ENCODE measurements at regions not wholly inside any gene's neighbourhood (a gene's known extent, or its start where the extent isn't known, plus 50 kb on each side); places are given as distances from the start of the nearest gene placed in this dataset.
"Not testable (repeated sequence)": the region's sequence is repeated elsewhere in the genome, so short reads cannot be mapped to it uniquely, and the experiment has no call there.

GRCh38 chr4:158098802-158099201 is 74.0 kb downstream of the GASK1B start:
- Histone ChIP-seq H4K20me1 (ENCODE audit: insufficient read depth) (no peaks in the 10 kb centered on the region), H3K4me3 (no peak overlapping the region), H3K27ac (no peak overlapping the region), H3K4me1 (replicated peaks; ENCODE audit: insufficient read depth) (peaks cover 17% of the 10 kb centered on the region), H3K4me2 (no peak overlapping the region), H3K36me3 (ENCODE audit: low read depth) (no peaks in the 10 kb centered on the region), H3K9me3 (ENCODE audit: insufficient read depth, low read depth) (no peaks in the 10 kb centered on the region), H2AFZ (no peak overlapping the region), H3K9me2 (ENCODE audit: insufficient read depth) (no peaks in the 10 kb centered on the region), H3F3A (ENCODE audit: insufficient read depth, low read depth) (peaks cover 16% of the 10 kb centered on the region), H3K79me2 (ENCODE audit: low read depth) (no peaks in the 10 kb centered on the region), H3K27me3 (ENCODE audit: insufficient read depth, low read depth) (no peaks in the 10 kb centered on the region)
- DNase-seq, result no peak
- intact Hi-C loops (cut with micrococcal nuclease; ENCODE audit: unreplicated experiment), result no loop called here
- ChIA-PET CTCF (no interaction called here), POLR2A (ENCODE audit: unreplicated experiment) (no interaction called here)
- TF ChIP-seq EZH2 (IDR thresholded peaks at IDR 0.05; ENCODE audit: low read depth), result no peak
- TF ChIP-seq, protein P1, sequence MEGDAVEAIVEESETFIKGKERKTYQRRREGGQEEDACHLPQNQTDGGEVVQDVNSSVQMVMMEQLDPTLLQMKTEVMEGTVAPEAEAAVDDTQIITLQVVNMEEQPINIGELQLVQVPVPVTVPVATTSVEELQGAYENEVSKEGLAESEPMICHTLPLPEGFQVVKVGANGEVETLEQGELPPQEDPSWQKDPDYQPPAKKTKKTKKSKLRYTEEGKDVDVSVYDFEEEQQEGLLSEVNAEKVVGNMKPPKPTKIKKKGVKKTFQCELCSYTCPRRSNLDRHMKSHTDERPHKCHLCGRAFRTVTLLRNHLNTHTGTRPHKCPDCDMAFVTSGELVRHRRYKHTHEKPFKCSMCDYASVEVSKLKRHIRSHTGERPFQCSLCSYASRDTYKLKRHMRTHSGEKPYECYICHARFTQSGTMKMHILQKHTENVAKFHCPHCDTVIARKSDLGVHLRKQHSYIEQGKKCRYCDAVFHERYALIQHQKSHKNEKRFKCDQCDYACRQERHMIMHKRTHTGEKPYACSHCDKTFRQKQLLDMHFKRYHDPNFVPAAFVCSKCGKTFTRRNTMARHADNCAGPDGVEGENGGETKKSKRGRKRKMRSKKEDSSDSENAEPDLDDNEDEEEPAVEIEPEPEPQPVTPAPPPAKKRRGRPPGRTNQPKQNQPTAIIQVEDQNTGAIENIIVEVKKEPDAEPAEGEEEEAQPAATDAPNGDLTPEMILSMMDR (conservative IDR thresholded peaks at IDR 0.05), result no peak
- no TSS peak for BruUV-seq (replicated peaks)

GRCh38 chr4:158094413-158095134 is 78.3 kb downstream of the GASK1B start:
- peaks cover 9% of the 10 kb centered on the region; the same call in 1 of the 2 replicates for H3K36me3 ChIP-seq (ENCODE audit: low read depth)
- H3F3A ChIP-seq (ENCODE audit: insufficient read depth, low read depth), result peaks cover 28% of the 10 kb centered on the region
- H3K4me2 ChIP-seq, result peak overlapping the region; percentile 78
- POLR2A ChIA-PET (ENCODE audit: unreplicated experiment), result interaction anchor here (0.5 to 0.7 kb wide), 4 partner anchors 19 to 273 kb away, joined by 3 to 4 read pairs (median 3); no protein-coding TSS in a partner anchor
- TF ChIP-seq, protein P1 (conservative IDR thresholded peaks at IDR 0.05), result no peak
- TF ChIP-seq EZH2 (IDR thresholded peaks at IDR 0.05; ENCODE audit: low read depth), result no peak
- peak overlapping the region; percentile 94 for H3K27ac ChIP-seq
- H3K9me3 ChIP-seq (ENCODE audit: insufficient read depth, low read depth), result peaks cover 19% of the 10 kb centered on the region; the same call in 1 of the 2 replicates
- no peaks in the 10 kb centered on the region for H3K79me2 ChIP-seq (ENCODE audit: low read depth)
- peak; percentile 90 to 92 for DNase-seq
- intact Hi-C loops (cut with micrococcal nuclease; ENCODE audit: unreplicated experiment), result loop anchor here (1.0 kb wide), 8 partner anchors 26 to 116 kb away; partner anchors contain the start of gene TMEM144
- H3K4me1 ChIP-seq (replicated peaks; ENCODE audit: insufficient read depth), result peaks cover 36% of the 10 kb centered on the region
- BruUV-seq (replicated peaks), result TSS peak; percentile 84
- no peaks in the 10 kb centered on the region for H4K20me1 ChIP-seq (ENCODE audit: insufficient read depth)
- H3K4me3 ChIP-seq, result peak overlapping the region; percentile 44; the same call in 1 of the 2 replicates
- no peaks in the 10 kb centered on the region for H3K27me3 ChIP-seq (ENCODE audit: insufficient read depth, low read depth)
- H3K9me2 ChIP-seq (ENCODE audit: insufficient read depth), result no peaks in the 10 kb centered on the region
- H2AFZ ChIP-seq, result peak overlapping the region; percentile 28
- CTCF ChIA-PET, result interaction anchor here (0.6 to 0.8 kb wide), 3 partner anchors 61 to 1259 kb away, joined by 3 to 4 read pairs (median 3); no protein-coding TSS in a partner anchor

GRCh38 chr4:158090323-158090722 is 82.5 kb downstream of the GASK1B start:
- Histone ChIP-seq H3K4me1 (replicated peaks; ENCODE audit: insufficient read depth) (peaks cover 32% of the 10 kb centered on the region), H3F3A (ENCODE audit: insufficient read depth, low read depth) (peaks cover 25% of the 10 kb centered on the region), H3K27ac (no peak overlapping the region), H3K9me2 (ENCODE audit: insufficient read depth) (no peaks in the 10 kb centered on the region), H3K36me3 (ENCODE audit: low read depth) (peaks cover 9% of the 10 kb centered on the region; the same call in 1 of the 2 replicates), H3K4me2 (peak overlapping the region; percentile 61), H3K27me3 (ENCODE audit: insufficient read depth, low read depth) (no peaks in the 10 kb centered on the region), H4K20me1 (ENCODE audit: insufficient read depth) (no peaks in the 10 kb centered on the region), H3K4me3 (peak overlapping the region; percentile 50), H3K79me2 (ENCODE audit: low read depth) (no peaks in the 10 kb centered on the region), H3K9me3 (ENCODE audit: insufficient read depth, low read depth) (peaks cover 19% of the 10 kb centered on the region; the same call in 1 of the 2 replicates), H2AFZ (peak overlapping the region; percentile 67; the same call in 1 of the 2 replicates)
- TF ChIP-seq EZH2 (IDR thresholded peaks at IDR 0.05; ENCODE audit: low read depth), result no peak
- TF ChIP-seq, protein P1 (conservative IDR thresholded peaks at IDR 0.05), result no peak
- intact Hi-C loops (cut with micrococcal nuclease; ENCODE audit: unreplicated experiment), result no loop called here
- BruUV-seq (replicated peaks), result no TSS peak
- ChIA-PET CTCF (no interaction called here), POLR2A (ENCODE audit: unreplicated experiment) (no interaction called here)
- DNase-seq, result no peak

- H3K36me3 ChIP-seq (ENCODE audit: low read depth); CTCF ChIA-PET; POLR2A ChIA-PET (ENCODE audit: unreplicated experiment); H3K27ac ChIP-seq; H3K79me2 ChIP-seq (ENCODE audit: low read depth); intact Hi-C loops (cut with micrococcal nuclease; ENCODE audit: unreplicated experiment); H3K27me3 ChIP-seq (ENCODE audit: insufficient read depth, low read depth); DNase-seq; BruUV-seq (replicated peaks); H3K9me2 ChIP-seq (ENCODE audit: insufficient read depth); H4K20me1 ChIP-seq (ENCODE audit: insufficient read depth): not testable (repeated sequence)
- Histone ChIP-seq H3K9me3 (ENCODE audit: insufficient read depth, low read depth) (peaks cover 19% of the 10 kb centered on the region; the same call in 1 of the 2 replicates), H3K4me1 (replicated peaks; ENCODE audit: insufficient read depth) (peaks cover 28% of the 10 kb centered on the region), H3K4me3 (peak overlapping the region; percentile 50), H2AFZ (peak overlapping the region; percentile 67; the same call in 1 of the 2 replicates), H3K4me2 (peak overlapping the region; percentile 61), H3F3A (ENCODE audit: insufficient read depth, low read depth) (peaks cover 21% of the 10 kb centered on the region)
These were observed 82.9 kb downstream of the GASK1B start for GRCh38 chr4:158089897-158090296.

Data from PC-9 (cell line).